ENCODE measurements at regions not wholly inside any gene's neighbourhood (a gene's known extent, or its start where the extent isn't known, plus 50 kb on each side); places are given as distances from the start of the nearest gene placed in this dataset.

- no peak for DNase-seq (ENCODE audit: low read depth in 1 of 2, low spot score in 1 of 2)
These were observed 477.4 kb upstream of the FZD8 start for GRCh38 chr10:36119455-36119854.

- no peak for DNase-seq (ENCODE audit: low read depth in 1 of 2, low spot score in 1 of 2)
These were observed 476.2 kb upstream of the FZD8 start for GRCh38 chr10:36118314-36118713.

GRCh38 chr10:36117890-36118289, 475.8 kb upstream of the FZD8 start:
- DNase-seq (ENCODE audit: low read depth in 1 of 2, low spot score in 1 of 2): no peak

DNA sequence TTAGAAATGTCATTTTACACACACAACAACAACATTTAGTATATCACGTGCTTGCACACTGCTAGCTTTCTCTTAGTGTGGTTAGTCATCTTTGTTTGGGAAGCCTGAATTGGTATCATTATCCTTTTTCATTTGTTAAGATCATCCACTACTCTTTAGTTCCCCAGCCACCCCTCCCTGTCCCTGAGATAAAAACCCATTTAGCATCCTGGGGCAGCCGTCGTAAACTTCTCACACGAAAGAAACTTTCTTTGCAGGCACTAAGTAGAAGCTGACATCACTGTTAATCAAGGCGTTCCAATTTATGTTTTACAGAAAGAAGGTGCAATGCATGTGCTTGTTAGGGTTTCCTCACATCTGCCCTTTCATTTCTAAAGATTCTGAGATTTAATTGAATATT, 475.1 kb upstream of the FZD8 start:
- DNase-seq (ENCODE audit: low read depth in 1 of 2, low spot score in 1 of 2): no peak

DNA sequence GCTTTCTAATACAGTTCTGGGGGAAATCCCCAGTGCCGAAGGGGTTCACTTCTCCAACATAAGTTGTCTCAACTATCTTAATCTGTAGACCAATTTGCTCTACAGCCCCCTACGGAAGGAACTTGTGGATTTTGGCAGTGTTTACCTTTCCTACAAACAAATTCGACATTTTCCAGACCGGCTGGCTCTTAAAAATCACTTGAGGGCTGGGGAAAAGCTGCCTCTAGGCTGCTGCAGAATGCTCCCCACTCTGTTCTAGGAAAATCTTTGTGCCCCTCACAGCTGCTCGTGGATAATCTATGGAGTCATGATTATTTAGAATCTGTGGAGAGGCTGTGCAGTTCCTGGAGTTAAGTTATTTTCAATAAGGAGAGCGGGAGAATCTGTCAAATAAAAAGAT, 474.6 kb upstream of the FZD8 start:
- DNase-seq (ENCODE audit: low read depth in 1 of 2, low spot score in 1 of 2): no peak

GRCh38 chr10:36116040-36116439, 473.9 kb upstream of the FZD8 start:
- DNase-seq (ENCODE audit: low read depth in 1 of 2, low spot score in 1 of 2): no peak

GRCh38 chr10:36115364-36115763, 473.3 kb upstream of the FZD8 start:
- no peak for DNase-seq (ENCODE audit: low read depth in 1 of 2, low spot score in 1 of 2)

DNA sequence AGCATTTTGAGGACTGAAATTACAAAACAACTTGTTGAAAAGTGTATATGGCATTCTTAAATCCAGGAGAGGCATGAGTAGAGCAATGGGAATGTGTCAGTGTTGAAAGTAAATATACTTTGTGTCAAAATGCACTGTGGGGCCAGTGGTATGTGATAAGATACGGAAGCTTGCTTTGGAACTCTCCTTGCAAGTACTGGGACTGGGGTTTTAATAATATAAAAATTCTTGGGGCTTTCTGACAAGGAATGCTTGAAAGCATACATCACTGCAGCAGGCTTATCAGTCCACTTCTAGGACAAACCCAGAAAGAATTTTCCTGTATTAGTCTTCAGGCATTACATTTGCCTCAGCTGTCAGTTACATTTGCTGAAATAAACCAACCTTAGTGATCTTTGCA, 472.8 kb upstream of the FZD8 start:
- DNase-seq (ENCODE audit: low read depth in 1 of 2, low spot score in 1 of 2): no peak

DNA sequence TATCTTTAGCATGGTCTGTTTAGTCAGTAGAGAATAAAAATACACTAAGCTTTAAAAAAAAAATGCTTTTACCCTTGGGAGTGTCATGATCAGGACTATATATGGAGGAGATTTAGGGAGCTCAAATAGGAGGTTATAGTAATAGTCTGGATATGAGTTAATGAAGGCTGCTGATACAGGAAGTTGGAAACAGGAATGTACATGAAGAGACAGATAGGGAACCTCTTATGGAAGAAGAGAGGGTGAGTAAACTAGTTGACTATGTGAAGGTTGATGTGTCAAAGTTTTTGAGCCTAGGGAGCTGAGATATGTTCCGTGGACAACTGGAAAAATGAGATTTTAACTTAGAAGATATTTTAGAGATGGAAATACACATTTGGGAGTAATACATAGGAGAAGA, 472.0 kb upstream of the FZD8 start:
- DNase-seq (ENCODE audit: low read depth in 1 of 2, low spot score in 1 of 2): no peak

- DNase-seq (ENCODE audit: low read depth in 1 of 2, low spot score in 1 of 2): no peak
These were observed 469.6 kb upstream of the FZD8 start for GRCh38 chr10:36111676-36112075.

DNA sequence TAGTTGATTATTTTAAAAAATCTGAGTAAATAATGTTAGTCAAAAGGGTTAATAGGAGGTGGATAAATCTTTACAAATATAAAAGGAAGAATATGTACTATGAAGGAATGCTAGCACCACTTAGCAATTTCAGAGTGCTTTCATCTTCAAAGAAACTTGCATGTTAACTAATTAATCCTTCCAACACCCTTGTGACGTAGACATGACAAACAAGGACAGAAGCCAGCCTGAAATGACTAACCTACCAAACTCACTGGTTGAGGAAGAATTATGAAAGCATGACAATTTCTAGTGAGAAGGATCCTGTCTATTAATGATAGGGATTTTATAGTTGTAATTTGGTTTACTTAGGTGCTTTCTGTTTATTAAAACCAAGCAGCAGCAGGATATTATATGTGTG, 468.0 kb upstream of the FZD8 start:
- DNase-seq (ENCODE audit: low read depth in 1 of 2, low spot score in 1 of 2): no peak

DNA sequence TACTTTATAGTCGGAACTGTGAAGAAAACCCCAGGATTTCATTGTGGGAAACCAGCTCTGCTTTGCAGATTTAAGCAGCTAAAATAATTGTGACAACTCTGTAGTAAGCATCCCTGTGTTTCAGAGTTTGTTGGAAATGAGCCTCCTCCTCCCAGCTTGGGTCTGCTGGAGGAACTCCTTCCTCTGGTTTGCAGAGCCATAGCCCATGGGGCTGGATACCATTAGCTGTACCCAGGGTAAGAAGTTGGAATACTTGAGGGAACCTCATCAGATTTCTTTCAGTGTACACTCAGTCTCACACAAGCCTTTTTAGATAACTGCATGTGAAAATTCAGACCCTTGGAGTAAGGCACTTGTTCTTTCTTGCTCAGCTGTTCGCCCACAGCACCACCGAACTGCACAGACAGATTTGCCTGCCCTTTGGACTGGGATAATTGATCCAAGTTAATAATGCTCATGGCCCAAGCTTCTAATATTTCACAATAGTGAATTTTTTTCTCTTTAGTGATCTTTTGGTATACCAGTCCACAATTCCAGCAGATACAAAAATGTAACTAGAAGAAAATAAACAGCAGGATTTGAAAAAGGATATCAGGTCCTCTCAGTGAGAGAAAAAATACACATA, 467.4 kb upstream of the FZD8 start:
- DNase-seq (ENCODE audit: low read depth in 1 of 2, low spot score in 1 of 2): no peak

DNA sequence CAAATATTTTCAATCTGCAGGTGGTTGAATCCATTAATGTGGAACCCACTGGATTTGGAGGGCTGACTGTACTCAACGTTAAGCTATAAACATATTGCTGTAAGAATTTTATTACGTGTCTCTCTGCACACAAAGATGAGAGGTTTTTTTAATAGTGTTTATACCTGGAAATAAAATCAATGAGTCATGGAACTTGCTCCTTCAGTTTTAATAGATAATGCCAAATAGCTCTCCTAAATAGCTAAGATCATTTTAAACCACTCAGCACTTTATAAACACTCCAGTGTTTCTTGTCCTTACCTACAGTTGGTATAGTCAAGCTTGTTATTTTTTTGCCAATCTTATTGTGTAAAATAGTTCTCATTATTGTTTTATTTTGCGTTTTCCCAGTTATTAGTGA, 455.6 kb upstream of the FZD8 start:
- DNase-seq (ENCODE audit: low read depth in 1 of 2, low spot score in 1 of 2): no peak

DNA sequence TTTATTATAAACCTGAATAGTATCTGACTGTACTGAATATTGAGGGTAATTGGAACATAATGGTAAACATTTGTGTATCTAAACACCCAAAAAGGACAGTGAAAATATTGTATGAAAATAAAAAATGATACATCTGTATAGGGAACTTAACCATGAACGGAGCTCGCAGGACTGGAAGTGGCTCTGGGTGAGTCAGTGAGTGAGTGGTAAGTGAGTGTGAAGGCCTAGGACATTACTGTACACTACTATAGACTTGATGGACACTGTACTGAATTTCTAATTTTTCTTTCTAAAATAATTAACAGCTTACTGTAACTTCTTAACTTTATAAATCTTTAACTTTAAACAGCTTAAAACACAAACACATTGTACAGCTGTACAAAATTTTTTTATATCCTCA, 454.5 kb upstream of the FZD8 start:
- DNase-seq (ENCODE audit: low read depth in 1 of 2, low spot score in 1 of 2): no peak

DNA sequence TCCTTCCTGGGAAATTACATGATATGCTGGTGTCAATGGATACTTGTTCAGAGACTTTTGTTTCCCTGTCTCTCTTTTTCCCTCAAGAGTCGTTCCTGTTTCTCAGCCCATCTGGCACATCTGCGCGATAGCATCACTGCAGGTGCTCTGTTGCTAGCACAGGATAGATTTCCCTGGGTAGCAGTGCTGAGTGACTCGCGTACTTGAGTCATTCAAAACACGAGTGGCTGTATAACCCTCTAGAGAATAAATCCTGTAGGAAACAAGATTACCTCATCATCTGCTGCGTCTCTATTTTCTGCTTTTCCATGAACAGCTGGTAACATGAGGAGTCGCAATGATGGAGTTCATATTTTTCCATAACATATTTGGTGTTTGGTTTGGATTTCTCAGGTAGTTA, 452.0 kb upstream of the FZD8 start:
- no peak for DNase-seq (ENCODE audit: low read depth in 1 of 2, low spot score in 1 of 2)

GRCh38 chr10:36092116-36092515, 450.0 kb upstream of the FZD8 start:
- no peak for DNase-seq (ENCODE audit: low read depth in 1 of 2, low spot score in 1 of 2)

DNA sequence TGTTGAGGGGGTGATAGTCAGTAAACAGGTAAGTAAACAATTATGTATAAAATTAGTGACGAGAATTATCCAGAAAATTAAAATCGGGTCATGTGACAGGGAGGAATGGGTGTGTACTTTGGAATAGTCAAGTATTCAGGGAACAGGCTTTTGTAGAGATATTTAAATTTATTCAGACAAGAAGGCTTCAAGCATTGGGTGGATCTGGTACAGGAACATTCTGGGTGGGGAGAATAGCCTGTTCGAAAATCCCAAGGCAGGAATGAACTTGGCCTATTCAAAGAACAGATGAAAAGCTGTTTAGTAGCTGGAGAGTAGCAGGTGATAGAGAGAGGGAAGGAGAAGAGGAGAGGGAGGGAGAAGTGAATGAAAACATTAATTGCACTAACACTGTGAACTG, 448.9 kb upstream of the FZD8 start:
- DNase-seq (ENCODE audit: low read depth in 1 of 2, low spot score in 1 of 2): no peak

GRCh38 chr10:36089790-36090440, 447.8 kb upstream of the FZD8 start:
- no peak for DNase-seq (ENCODE audit: low read depth in 1 of 2, low spot score in 1 of 2)

DNA sequence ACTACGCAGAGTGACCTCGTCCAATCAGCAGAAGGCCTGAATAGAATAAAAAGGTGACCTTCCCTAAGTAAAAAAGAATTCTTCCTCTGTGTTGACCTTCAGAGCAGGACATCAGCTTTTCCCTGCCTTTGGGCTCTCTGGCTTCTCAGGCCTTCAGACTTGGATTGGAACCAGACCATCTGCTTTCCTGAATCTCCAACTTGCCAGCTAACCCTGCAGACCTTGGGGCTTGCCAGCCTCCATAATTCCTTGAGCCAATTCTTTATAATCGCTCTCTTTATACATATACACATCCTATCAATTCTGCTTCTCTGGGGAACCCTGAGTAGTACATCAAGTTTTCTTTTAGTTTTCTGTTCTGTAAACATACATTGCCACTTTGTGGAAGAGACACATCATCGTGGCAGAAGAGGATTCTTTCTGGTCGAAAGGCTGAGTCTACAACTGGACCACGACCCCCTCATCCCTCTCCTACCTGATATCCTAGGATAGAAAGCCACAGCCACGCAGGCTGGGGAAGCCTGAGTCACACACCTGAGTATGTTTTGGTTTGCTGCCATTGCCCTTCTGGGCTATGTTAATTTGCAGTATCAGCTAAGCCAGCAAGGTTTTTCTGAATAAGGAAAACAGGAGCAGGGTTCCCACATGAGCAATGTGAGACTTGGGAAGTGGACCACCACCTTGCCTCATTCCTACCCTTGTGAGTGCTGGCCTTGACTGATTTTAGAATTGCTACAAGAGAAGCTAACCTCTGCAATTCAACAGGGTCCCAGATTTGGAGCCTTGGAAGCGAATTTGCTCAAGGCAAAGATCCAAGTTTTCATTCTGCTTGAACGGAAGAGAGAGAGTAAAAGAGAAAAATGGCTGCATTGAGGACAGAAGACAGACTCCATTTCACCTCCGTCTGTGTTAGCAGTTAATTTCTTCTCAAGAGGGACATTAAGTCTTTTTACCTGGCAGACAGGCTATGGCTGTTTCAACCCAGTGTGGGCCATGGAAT, 445.2 kb upstream of the FZD8 start:
- no peak for DNase-seq (ENCODE audit: low read depth in 1 of 2, low spot score in 1 of 2)

- no peak for DNase-seq (ENCODE audit: low read depth in 1 of 2, low spot score in 1 of 2)
These were observed 433.1 kb upstream of the FZD8 start for GRCh38 chr10:36075196-36075595.

GRCh38 chr10:36073796-36074345, 431.8 kb upstream of the FZD8 start:
- DNase-seq (ENCODE audit: low read depth in 1 of 2, low spot score in 1 of 2): no peak

DNA sequence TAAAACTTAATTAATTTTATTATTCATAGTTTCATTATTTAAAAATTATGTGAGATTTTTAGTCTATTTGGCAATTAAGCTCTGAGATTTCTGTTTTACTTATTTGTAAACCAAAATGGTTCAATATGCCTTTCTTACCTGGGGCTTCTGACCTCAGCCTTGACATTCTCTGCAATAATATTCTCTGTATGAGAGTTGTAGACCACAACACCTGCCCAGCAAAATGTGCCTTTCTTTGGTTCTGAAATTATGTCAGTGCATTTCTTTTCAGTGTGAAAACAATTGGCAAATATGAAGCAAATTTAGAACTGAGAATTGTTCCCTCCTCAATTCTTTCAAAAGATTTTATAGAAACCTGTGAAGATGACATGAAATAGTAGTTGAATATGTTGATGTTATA, 426.4 kb upstream of the FZD8 start:
- no peak for DNase-seq (ENCODE audit: low read depth in 1 of 2, low spot score in 1 of 2)

All from activated CD4-positive, alpha-beta T cell treated with anti-CD3 and anti-CD28 coated beads, Interleukin-2, amount 50 U/mL, for 24 hours (primary cell).